ENCODE measurements at regions not wholly inside any gene's neighbourhood (a gene's known extent, or its start where the extent isn't known, plus 50 kb on each side); places are given as distances from the start of the nearest gene placed in this dataset.

DNA sequence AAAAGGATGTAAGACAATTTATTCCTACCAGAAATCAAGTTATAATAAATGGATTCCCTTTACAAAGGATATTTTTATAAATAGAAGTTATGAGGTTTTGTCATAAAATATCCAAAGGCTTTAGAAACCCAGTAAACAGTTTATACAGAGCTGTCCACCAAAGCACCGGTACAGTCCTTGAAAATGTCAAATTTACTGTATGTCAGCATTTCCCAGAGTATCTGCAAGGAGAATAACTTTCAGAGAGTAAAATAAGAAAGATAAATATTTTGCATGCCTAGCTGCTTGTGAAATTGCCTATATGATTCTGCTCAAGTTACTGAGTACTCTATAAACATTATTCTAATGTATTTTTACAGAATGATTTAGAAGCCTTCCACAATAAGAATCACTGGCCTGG lies 923.3 kb upstream of the DDX18 start:
- Histone ChIP-seq H3K36me3 (no peaks in the 10 kb centered on the region), H3K9me3 (replicated peaks) (peaks cover 55% of the 10 kb centered on the region), H3K4me1 (no peaks in the 10 kb centered on the region), H3K27ac (replicated peaks) (no peak overlapping the region), H3K27me3 (ENCODE audit: low read depth) (no peaks in the 10 kb centered on the region), H3K4me3 (no peak overlapping the region)
- TF ChIP-seq CTCF (IDR thresholded peaks at IDR 0.05; ENCODE audit: borderline replicate concordance) = no peak
- no peak for DNase-seq
- intact Hi-C loops (cut with micrococcal nuclease) = no loop called here

DNA sequence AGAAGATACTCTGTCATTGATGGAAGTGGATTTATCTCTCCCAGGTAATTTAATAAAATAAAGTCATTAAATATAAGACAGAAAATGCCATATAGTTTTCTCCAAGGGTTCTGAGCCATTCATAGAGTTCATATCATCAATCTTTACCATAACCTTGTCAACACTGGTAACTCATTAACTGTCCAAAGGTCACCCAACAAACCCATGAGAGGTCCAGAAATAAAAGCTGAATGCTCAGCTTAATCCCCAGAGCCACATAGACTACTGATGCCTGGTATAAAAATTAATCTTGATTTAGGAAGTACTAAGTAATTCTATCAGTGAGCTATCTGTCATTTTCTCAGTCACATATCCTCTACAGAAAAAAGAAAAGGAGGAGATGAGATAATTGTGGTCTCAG lies 903.0 kb upstream of the DDX18 start:
- Histone ChIP-seq H3K27ac (replicated peaks) (no peak overlapping the region), H3K36me3 (no peaks in the 10 kb centered on the region), H3K4me3 (no peak overlapping the region), H3K9me3 (replicated peaks) (peaks cover 16% of the 10 kb centered on the region), H3K27me3 (ENCODE audit: low read depth) (no peaks in the 10 kb centered on the region), H3K4me1 (no peaks in the 10 kb centered on the region)
- TF ChIP-seq CTCF (IDR thresholded peaks at IDR 0.05; ENCODE audit: borderline replicate concordance) = no peak
- no peak for DNase-seq
- intact Hi-C loops (cut with micrococcal nuclease) = no loop called here

DNA sequence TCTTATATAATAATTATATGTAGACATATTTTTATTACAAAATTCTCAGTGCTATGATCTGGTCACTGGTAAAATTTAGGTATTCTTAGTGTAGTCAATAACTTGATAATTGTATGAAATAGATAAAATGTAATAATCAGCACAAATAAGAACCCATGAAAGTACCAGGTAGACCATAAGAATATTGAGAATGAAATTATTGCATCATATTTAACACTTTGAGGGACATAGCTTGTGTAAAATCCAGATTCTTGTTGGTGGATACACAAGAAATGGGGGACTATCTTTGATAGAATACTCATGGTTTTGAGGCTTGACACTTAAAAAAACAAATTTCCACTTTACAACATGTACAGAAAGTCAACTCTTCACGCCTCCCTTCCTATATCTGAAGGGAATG lies 898.8 kb upstream of the DDX18 start:
- DNase-seq = no peak
- Histone ChIP-seq H3K4me1 (no peaks in the 10 kb centered on the region), H3K9me3 (replicated peaks) (peaks cover 11% of the 10 kb centered on the region), H3K36me3 (no peaks in the 10 kb centered on the region), H3K27me3 (ENCODE audit: low read depth) (no peaks in the 10 kb centered on the region), H3K27ac (replicated peaks) (no peak overlapping the region), H3K4me3 (no peak overlapping the region)
- no peak for TF ChIP-seq CTCF (IDR thresholded peaks at IDR 0.05; ENCODE audit: borderline replicate concordance)
- intact Hi-C loops (cut with micrococcal nuclease) = no loop called here

DNA sequence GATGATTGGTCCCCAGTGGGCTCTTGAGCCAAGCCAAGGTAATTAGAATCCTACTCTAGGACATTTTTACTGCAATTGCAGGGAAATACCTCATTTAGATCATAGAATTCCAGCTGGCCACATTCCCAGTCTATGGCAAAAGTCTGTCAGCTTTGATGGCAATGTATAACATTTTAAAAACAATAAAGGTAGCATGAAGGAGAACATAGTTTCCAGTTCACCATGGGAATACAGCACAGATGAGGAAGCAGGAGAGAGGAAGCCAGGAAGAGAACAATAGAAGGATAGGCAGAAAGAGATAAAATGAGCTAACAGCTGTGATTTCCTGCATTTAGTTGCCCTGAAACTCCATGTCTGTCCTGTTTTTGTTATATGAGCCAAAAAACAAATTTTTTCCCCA lies 897.3 kb upstream of the DDX18 start:
- H3K4me3 ChIP-seq = no peak overlapping the region
- H3K27me3 ChIP-seq (ENCODE audit: low read depth) = no peaks in the 10 kb centered on the region
- H3K4me1 ChIP-seq = no peaks in the 10 kb centered on the region
- DNase-seq = no peak
- intact Hi-C loops (cut with micrococcal nuclease) = no loop called here
- no peak overlapping the region for H3K27ac ChIP-seq (replicated peaks)
- H3K9me3 ChIP-seq (replicated peaks) = no peaks in the 10 kb centered on the region
- no peak for TF ChIP-seq CTCF (IDR thresholded peaks at IDR 0.05; ENCODE audit: borderline replicate concordance)
- H3K36me3 ChIP-seq = no peaks in the 10 kb centered on the region

DNA sequence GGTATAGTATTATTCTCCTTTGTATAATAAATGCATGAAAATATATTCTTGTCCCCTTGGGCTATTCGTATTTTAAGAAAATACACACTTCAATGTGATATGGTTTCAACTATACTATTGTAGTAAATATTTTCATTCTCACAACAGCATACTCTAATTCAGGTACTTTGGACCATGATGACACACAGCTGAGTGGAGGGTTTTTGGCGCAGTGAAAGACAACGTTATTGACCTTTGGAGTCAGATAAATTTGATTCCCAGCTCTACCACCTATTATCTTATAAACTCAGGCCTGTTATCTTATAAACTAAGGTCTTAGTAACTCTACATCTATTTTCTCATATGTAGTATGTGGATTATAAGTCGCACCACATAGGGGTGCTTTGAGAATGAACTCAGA lies 895.9 kb upstream of the DDX18 start:
- no peak for TF ChIP-seq CTCF (IDR thresholded peaks at IDR 0.05; ENCODE audit: borderline replicate concordance)
- intact Hi-C loops (cut with micrococcal nuclease) = no loop called here
- Histone ChIP-seq H3K9me3 (replicated peaks) (no peaks in the 10 kb centered on the region), H3K4me3 (no peak overlapping the region), H3K36me3 (no peaks in the 10 kb centered on the region), H3K4me1 (no peaks in the 10 kb centered on the region), H3K27ac (replicated peaks) (no peak overlapping the region), H3K27me3 (ENCODE audit: low read depth) (no peaks in the 10 kb centered on the region)
- no peak for DNase-seq

DNA sequence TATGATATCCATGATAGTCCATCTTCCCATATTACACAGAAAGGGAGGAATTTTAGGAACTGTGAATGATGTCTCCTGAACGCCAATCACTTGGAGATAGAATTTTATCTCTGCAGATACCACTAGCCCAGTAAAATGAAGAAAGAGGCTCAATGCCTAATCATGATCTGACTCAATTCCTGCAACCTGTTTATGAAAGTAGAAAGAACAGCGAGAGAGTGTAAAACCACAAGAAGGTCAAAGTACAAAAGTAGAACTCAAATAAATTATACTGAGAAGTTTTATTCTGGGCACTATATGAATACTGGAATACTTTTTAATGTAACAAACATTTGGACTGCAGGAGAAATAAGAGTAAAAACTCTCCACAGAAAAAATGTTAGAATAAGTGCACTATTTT lies 892.1 kb upstream of the DDX18 start:
- no peak overlapping the region for H3K27ac ChIP-seq (replicated peaks)
- no peaks in the 10 kb centered on the region for H3K36me3 ChIP-seq
- H3K4me1 ChIP-seq = no peaks in the 10 kb centered on the region
- DNase-seq = no peak
- H3K9me3 ChIP-seq (replicated peaks) = no peaks in the 10 kb centered on the region
- H3K4me3 ChIP-seq = no peak overlapping the region
- intact Hi-C loops (cut with micrococcal nuclease) = no loop called here
- H3K27me3 ChIP-seq (ENCODE audit: low read depth) = no peaks in the 10 kb centered on the region
- no peak for TF ChIP-seq CTCF (IDR thresholded peaks at IDR 0.05; ENCODE audit: borderline replicate concordance)

All from left ventricle myocardium inferior (tissue), 1 donor.